ENCODE measurements at regions not wholly inside any gene's neighbourhood (a gene's known extent, or its start where the extent isn't known, plus 50 kb on each side); places are given as distances from the start of the nearest gene placed in this dataset.

DNA sequence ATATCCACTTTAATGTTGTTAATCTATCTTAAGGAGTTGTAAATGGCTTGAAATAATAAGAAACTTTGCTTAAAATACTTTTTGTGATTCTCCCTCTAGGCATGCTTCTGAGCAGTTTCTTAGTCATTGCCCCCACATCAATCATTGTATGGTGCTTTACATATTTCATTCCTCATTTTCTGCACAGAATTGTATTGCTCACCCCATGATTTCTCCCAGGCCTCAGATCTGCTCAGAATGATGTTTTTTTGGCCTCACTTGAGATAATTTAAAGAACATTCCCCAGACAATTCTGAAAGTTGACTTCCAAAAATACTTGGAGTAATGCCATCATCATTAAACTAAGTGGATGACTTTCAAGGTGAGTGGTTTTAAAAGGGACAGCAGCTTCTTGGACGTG, 82.1 kb upstream of the PRPS1L1 start:
- Histone ChIP-seq H4K91ac (ENCODE audit: low read depth, low read length, poor library complexity) (no peak overlapping the region), H3K9me3 (replicated peaks in 1 of 2; ENCODE audit: control insufficient read depth in 2 of 2, insufficient read depth in 1 of 2, low read depth in 1 of 2, low read length in 2 of 2) (no peaks in the 10 kb centered on the region), H2BK5ac (ENCODE audit: low read length) (no peak overlapping the region), H2AK5ac (ENCODE audit: low read depth, low read length) (no peak overlapping the region), H3K27me3 (ENCODE audit: control insufficient read depth in 3 of 3, insufficient read depth in 3 of 3, low read depth in 1 of 3, low read length in 3 of 3) (no peaks in the 10 kb centered on the region), H3K9ac (ENCODE audit: low read depth, low read length, poor library complexity) (no peak overlapping the region), H3K4me3 (ENCODE audit: low read length in 2 of 2) (no peak overlapping the region), H2BK120ac (ENCODE audit: low read depth, low read length) (no peak overlapping the region), H2BK15ac (ENCODE audit: low read length) (no peak overlapping the region), H3K27ac (replicated peaks; ENCODE audit: low read length) (no peak overlapping the region), H2BK12ac (ENCODE audit: low read length) (no peak overlapping the region), H3K4me1 (ENCODE audit: control insufficient read depth in 2 of 2, insufficient read depth in 1 of 2, low read depth in 1 of 2, low read length in 2 of 2) (no peaks in the 10 kb centered on the region), H3K4ac (ENCODE audit: low read length) (no peak overlapping the region), H3K14ac (ENCODE audit: low read length) (no peak overlapping the region), H3K79me1 (ENCODE audit: low read depth, low read length) (no peaks in the 10 kb centered on the region), H4K8ac (ENCODE audit: low read depth, low read length) (no peak overlapping the region), H2AFZ (ENCODE audit: low read length) (no peak overlapping the region), H3K23ac (ENCODE audit: low read depth, low read length, poor library complexity) (no peak overlapping the region), H3K4me2 (ENCODE audit: insufficient read depth, low read length, poor library complexity, severe bottlenecking) (no peak overlapping the region), H3K18ac (ENCODE audit: low read length) (no peak overlapping the region), H3K36me3 (replicated peaks in 1 of 2; ENCODE audit: control insufficient read depth in 2 of 2, insufficient read depth in 2 of 2, low read length in 2 of 2) (no peaks in the 10 kb centered on the region)
- no peak for DNase-seq (ENCODE audit: low spot score)
- WGBS, 2 donors (ENCODE audit: extremely low coverage in 2 of 2, insufficient read length in 2 of 2, insufficient replicate concordance in 1 of 2): no CpG with 5 or more reads among the region's 1 CpG

DNA sequence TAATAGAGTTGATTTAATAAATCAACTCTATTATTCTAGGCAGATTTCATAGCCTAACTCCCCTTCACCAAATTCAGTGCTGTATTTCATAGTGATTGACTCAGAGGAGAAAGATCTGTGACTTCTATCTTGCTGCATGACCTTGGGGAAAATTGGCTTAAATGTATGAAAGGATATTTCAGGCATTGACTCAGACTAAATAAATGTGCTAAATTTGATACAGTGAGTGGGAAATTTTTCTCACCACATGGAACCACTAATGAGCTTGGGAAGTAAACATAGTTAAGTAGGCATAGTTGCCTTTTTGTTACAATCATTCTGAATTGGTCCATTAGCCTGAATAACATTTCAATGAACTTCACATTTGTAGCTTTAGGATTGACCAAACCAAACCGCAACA, 89.0 kb upstream of the PRPS1L1 start:
- Histone ChIP-seq H2BK12ac (ENCODE audit: low read length) (no peak overlapping the region), H2BK120ac (ENCODE audit: low read depth, low read length) (no peak overlapping the region), H3K4me3 (ENCODE audit: low read length in 2 of 2) (no peak overlapping the region), H3K36me3 (replicated peaks in 1 of 2; ENCODE audit: control insufficient read depth in 2 of 2, insufficient read depth in 2 of 2, low read length in 2 of 2) (no peaks in the 10 kb centered on the region), H3K79me1 (ENCODE audit: low read depth, low read length) (no peaks in the 10 kb centered on the region), H3K4me2 (ENCODE audit: insufficient read depth, low read length, poor library complexity, severe bottlenecking) (no peak overlapping the region), H2AFZ (ENCODE audit: low read length) (no peak overlapping the region), H3K23ac (ENCODE audit: low read depth, low read length, poor library complexity) (no peak overlapping the region), H2BK15ac (ENCODE audit: low read length) (no peak overlapping the region), H2AK5ac (ENCODE audit: low read depth, low read length) (no peak overlapping the region), H3K4ac (ENCODE audit: low read length) (no peak overlapping the region), H3K9ac (ENCODE audit: low read depth, low read length, poor library complexity) (no peak overlapping the region), H3K18ac (ENCODE audit: low read length) (no peak overlapping the region), H4K8ac (ENCODE audit: low read depth, low read length) (no peak overlapping the region), H4K91ac (ENCODE audit: low read depth, low read length, poor library complexity) (no peak overlapping the region), H3K14ac (ENCODE audit: low read length) (no peak overlapping the region), H3K27ac (replicated peaks; ENCODE audit: low read length) (no peak overlapping the region), H3K9me3 (replicated peaks in 1 of 2; ENCODE audit: control insufficient read depth in 2 of 2, insufficient read depth in 1 of 2, low read depth in 1 of 2, low read length in 2 of 2) (no peaks in the 10 kb centered on the region), H3K27me3 (ENCODE audit: control insufficient read depth in 3 of 3, insufficient read depth in 3 of 3, low read depth in 1 of 3, low read length in 3 of 3) (no peaks in the 10 kb centered on the region), H3K4me1 (ENCODE audit: control insufficient read depth in 2 of 2, insufficient read depth in 1 of 2, low read depth in 1 of 2, low read length in 2 of 2) (peaks cover 0 to 4% of the 10 kb centered on the region in 2 donors), H2BK5ac (ENCODE audit: low read length) (no peak overlapping the region)
- no CpG with 5 or more reads among the region's 1 CpG for WGBS, 2 donors (ENCODE audit: extremely low coverage in 2 of 2, insufficient read length in 2 of 2, insufficient replicate concordance in 1 of 2)
- DNase-seq (ENCODE audit: low spot score): no peak

DNA sequence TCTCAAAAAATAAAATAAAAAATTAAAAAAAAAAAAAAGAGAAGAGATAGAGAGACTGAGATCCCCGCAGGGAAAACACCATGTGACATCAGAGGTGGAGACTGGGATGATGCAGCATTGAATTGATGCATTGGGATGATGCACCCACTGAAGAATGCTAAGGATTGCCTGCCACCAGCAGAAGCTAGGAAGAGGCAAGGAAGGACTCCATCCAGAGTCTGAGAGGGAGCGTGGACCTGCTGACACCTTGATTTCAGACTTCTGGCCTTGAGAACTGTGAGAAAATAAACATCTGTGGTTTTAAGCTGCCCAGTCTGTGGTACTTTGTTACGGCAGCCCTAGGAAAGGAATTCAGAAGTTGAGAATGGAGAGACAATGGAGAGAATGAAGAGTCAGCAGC, 89.8 kb upstream of the PRPS1L1 start:
- DNase-seq (ENCODE audit: low spot score): no peak
- H3K14ac ChIP-seq (ENCODE audit: low read length): no peak overlapping the region
- H3K4ac ChIP-seq (ENCODE audit: low read length): no peak overlapping the region
- H2BK12ac ChIP-seq (ENCODE audit: low read length): no peak overlapping the region
- no peak overlapping the region for H2BK5ac ChIP-seq (ENCODE audit: low read length)
- WGBS, 2 donors (ENCODE audit: extremely low coverage in 2 of 2, insufficient read length in 2 of 2, insufficient replicate concordance in 1 of 2): no CpG with 5 or more reads among the region's 3 CpGs
- H4K8ac ChIP-seq (ENCODE audit: low read depth, low read length): no peak overlapping the region
- no peak overlapping the region for H2BK120ac ChIP-seq (ENCODE audit: low read depth, low read length)
- H4K91ac ChIP-seq (ENCODE audit: low read depth, low read length, poor library complexity): no peak overlapping the region
- H3K4me2 ChIP-seq (ENCODE audit: insufficient read depth, low read length, poor library complexity, severe bottlenecking): no peak overlapping the region
- H3K27me3 ChIP-seq (ENCODE audit: control insufficient read depth in 3 of 3, insufficient read depth in 3 of 3, low read depth in 1 of 3, low read length in 3 of 3): no peaks in the 10 kb centered on the region
- H3K27ac ChIP-seq (replicated peaks; ENCODE audit: low read length): no peak overlapping the region
- H3K18ac ChIP-seq (ENCODE audit: low read length): peak overlapping the region; percentile 53
- H3K4me1 ChIP-seq (ENCODE audit: control insufficient read depth in 2 of 2, insufficient read depth in 1 of 2, low read depth in 1 of 2, low read length in 2 of 2): peaks cover 0 to 4% of the 10 kb centered on the region in 2 donors
- H3K36me3 ChIP-seq (replicated peaks in 1 of 2; ENCODE audit: control insufficient read depth in 2 of 2, insufficient read depth in 2 of 2, low read length in 2 of 2): no peaks in the 10 kb centered on the region
- no peaks in the 10 kb centered on the region for H3K9me3 ChIP-seq (replicated peaks in 1 of 2; ENCODE audit: control insufficient read depth in 2 of 2, insufficient read depth in 1 of 2, low read depth in 1 of 2, low read length in 2 of 2)
- H2AFZ ChIP-seq (ENCODE audit: low read length): no peak overlapping the region
- H3K23ac ChIP-seq (ENCODE audit: low read depth, low read length, poor library complexity): no peak overlapping the region
- H3K79me1 ChIP-seq (ENCODE audit: low read depth, low read length): no peaks in the 10 kb centered on the region
- no peak overlapping the region for H3K4me3 ChIP-seq (ENCODE audit: low read length in 2 of 2)
- H2BK15ac ChIP-seq (ENCODE audit: low read length): no peak overlapping the region
- no peak overlapping the region for H3K9ac ChIP-seq (ENCODE audit: low read depth, low read length, poor library complexity)
- H2AK5ac ChIP-seq (ENCODE audit: low read depth, low read length): no peak overlapping the region

DNA sequence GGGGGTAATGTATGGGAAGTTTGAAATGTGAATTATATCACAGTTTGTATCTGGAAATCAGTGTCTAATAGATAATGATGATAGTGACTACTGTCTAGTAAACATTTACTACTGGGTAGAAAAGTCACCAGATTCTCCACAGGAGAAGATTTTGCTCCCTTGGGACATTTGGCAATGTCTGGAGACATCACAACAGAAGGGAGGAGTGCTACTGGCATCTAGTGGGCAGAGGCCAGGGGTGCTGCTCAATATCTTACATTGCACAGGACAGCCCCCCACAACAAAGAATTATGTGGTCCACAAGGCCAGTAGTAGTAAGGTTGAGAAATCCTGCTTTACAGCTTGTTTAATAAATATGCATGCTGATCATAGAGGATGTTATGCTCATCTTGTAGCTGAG, 92.3 kb upstream of the PRPS1L1 start:
- Histone ChIP-seq H3K4me2 (ENCODE audit: insufficient read depth, low read length, poor library complexity, severe bottlenecking) (no peak overlapping the region), H2AK5ac (ENCODE audit: low read depth, low read length) (no peak overlapping the region), H3K4me1 (ENCODE audit: control insufficient read depth in 2 of 2, insufficient read depth in 1 of 2, low read depth in 1 of 2, low read length in 2 of 2) (peaks cover 0 to 4% of the 10 kb centered on the region in 2 donors), H3K9me3 (replicated peaks in 1 of 2; ENCODE audit: control insufficient read depth in 2 of 2, insufficient read depth in 1 of 2, low read depth in 1 of 2, low read length in 2 of 2) (no peaks in the 10 kb centered on the region), H3K27me3 (ENCODE audit: control insufficient read depth in 3 of 3, insufficient read depth in 3 of 3, low read depth in 1 of 3, low read length in 3 of 3) (no peaks in the 10 kb centered on the region), H3K18ac (ENCODE audit: low read length) (no peak overlapping the region), H4K91ac (ENCODE audit: low read depth, low read length, poor library complexity) (no peak overlapping the region), H3K4ac (ENCODE audit: low read length) (no peak overlapping the region), H2BK15ac (ENCODE audit: low read length) (no peak overlapping the region), H3K23ac (ENCODE audit: low read depth, low read length, poor library complexity) (no peak overlapping the region), H3K79me1 (ENCODE audit: low read depth, low read length) (no peaks in the 10 kb centered on the region), H3K9ac (ENCODE audit: low read depth, low read length, poor library complexity) (no peak overlapping the region), H3K4me3 (ENCODE audit: low read length in 2 of 2) (no peak overlapping the region), H4K8ac (ENCODE audit: low read depth, low read length) (no peak overlapping the region), H3K27ac (replicated peaks; ENCODE audit: low read length) (no peak overlapping the region), H2BK120ac (ENCODE audit: low read depth, low read length) (no peak overlapping the region), H3K14ac (ENCODE audit: low read length) (no peak overlapping the region), H2BK5ac (ENCODE audit: low read length) (no peak overlapping the region), H2AFZ (ENCODE audit: low read length) (no peak overlapping the region), H3K36me3 (replicated peaks in 1 of 2; ENCODE audit: control insufficient read depth in 2 of 2, insufficient read depth in 2 of 2, low read length in 2 of 2) (no peaks in the 10 kb centered on the region), H2BK12ac (ENCODE audit: low read length) (no peak overlapping the region)
- DNase-seq (ENCODE audit: low spot score): no peak
